NCI-H226 (cell line): ENCODE measurements at regions not wholly inside any gene's neighbourhood (a gene's known extent, or its start where the extent isn't known, plus 50 kb on each side); places are given as distances from the start of the nearest gene placed in this dataset.
"Not testable (repeated sequence)": the region's sequence is repeated elsewhere in the genome, so short reads cannot be mapped to it uniquely, and the experiment has no call there.

Source experiments
- DNase-seq: peaks from one replicate; pipeline ENCODE4 v3.0.0-alpha.2; 2015

- DNase-seq = not testable (repeated sequence)
Observed at GRCh38 chr22:23460517-23461031, 119.5 kb downstream of the IGLL1 start.

DNA sequence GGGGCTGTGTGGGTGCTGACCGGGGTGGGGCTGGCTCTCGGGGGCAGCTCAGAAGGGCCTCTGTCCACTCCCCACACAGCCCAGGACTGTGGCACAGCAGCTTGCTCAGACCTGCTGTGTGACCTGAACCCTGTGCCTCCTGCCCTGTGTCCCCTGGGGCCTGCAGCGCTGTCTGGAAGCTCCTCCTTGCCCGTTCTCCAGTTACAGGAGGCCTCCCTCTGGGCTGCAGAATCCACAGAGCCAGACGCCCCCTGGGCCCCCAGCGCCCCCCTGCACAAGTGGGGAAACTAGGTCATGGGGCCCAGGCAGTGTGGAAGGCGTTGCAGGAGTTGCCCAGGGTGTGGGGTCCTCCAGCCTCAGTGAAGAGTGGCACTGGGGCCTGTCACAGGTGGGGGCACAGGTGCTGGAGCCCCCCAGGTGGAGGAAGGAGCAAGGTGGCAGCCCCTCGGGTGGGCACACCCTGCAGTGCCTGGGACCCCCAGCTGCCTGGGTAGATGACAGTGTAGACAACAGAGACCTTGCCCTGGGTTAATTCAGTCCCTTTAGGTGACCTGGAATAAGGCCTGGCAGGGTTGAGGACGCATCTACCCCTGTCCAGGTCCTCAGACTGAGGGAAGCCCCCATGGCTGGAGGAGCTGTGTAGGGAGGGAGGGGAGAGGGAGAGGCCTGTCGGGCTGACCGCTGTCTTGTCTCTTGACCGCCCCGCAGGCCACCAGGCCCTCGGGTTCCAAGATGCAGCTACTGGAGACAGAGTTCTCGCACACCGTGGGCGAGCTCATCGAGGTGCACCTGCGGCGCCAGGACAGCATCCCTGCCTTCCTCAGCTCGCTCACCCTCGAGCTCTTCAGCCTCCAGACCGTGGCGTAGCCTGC, 120.2 kb downstream of the IGLL1 start:
- not testable (repeated sequence) for DNase-seq

DNA sequence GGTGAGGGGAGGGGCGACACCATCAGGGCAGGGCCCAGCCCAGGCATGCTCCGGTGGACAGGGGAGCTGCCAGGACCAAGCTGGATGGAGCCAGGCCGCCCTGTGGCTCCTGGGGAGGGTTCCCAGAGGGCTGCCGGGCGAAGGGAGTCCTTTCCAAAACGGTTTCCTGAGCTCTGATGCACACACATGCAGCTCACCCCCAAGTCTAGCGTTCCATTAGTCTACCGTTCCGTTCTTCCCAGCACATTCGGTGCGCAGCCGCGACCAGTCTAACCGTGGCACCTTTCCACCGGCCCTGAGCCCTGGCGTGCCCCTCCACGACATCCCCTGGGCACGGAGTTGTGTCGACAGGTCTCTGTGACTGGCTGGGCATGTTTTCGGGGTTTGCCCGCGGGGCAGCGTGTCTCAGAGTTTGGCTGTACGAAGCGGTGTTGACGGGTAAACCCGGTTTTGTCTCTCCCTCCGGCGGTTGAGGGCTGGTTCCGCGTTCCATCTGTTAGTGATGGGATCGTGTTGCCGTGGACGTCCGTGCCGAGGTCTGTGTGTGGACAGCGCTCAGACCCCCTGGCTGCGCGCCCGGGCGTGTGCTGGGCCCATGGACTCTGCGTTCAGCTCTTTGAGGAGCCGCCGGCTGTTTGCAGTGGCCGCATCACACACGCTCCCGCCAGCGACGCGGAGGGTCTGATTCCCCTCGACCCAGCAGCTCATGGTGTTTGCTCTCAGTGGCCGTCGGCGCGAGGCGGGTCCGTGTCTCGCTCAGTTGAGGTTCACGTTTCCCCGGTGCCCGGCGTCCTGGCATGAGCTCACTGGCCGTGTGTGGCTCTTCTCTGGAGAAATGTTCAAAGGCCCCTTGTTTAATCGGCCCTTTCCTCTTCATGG, 121.2 kb downstream of the IGLL1 start:
- DNase-seq = no peak

DNA sequence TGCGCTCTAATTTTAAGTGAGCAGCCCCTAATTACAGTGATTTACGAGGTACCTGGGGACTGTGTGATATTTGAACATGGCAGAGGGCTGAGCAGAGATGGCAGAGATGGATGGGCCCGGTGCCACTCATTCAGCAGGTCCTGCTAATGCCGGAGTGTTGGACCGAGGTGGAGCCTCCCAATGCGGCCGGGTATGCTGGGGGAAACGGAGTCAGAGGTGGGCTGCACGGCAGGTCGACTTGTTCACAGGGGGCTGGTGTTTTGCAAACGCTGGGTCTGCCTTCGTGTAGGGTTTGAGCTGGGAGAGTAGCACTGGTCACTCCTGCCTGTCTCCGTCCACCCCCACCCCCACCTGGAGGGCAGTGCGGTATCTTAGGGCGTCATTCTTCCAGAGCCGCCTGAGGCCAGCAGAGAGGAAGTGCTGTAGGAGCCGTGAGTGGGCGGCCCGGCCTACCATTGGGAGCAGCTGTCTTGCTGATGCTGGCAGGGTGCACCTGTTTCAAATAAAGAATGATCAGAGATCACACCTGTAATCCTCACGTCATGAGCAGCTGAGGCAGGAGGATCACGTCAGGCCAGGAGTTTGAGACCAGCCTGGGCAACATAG, 122.6 kb downstream of the IGLL1 start:
- DNase-seq = no peak

- not testable (repeated sequence) for DNase-seq
Observed at GRCh38 chr22:23456666-23457379, 123.3 kb downstream of the IGLL1 start.

DNA sequence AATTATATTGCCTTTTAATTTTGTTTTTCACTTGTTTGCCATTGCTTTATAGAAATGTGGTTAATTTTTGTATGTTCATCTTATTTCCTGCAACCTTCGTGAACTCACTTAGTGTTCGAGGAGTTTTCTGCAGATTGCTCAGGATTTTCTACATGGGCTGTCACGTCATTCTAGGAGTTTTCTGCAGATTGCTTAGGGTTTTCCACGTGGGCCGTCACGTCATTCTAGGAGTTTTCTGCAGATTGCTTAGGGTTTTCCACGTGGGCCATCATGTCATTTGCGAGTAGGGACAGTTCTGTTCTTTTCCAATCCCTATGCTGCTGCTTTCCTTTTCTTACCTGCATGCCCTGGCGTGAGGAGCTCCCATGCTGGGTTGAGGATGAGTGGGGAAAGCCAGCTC, 125.7 kb downstream of the IGLL1 start:
- not testable (repeated sequence) for DNase-seq

DNA sequence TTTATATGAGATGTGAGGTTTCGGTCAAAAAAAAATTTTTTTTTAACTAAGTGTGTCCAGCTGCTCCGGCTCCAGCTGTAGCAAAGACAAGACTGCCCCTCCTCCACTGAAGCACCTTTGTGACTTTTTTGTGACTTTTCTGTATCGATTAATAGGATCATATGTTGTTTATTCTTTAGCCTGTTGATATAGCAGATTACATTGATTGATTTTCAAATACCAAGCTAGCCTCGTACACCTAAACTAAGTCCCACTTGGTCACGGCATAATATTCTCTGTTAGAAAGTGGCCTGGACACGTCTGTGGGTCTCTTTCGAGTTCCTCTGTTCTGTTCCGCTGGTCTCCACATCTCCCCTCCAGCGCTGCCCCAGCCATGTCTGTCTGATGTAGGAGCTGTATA, 126.8 kb downstream of the IGLL1 start:
- no peak for DNase-seq

GRCh38 chr22:23452231-23453010, 127.7 kb downstream of the IGLL1 start:
- no peak for DNase-seq

DNA sequence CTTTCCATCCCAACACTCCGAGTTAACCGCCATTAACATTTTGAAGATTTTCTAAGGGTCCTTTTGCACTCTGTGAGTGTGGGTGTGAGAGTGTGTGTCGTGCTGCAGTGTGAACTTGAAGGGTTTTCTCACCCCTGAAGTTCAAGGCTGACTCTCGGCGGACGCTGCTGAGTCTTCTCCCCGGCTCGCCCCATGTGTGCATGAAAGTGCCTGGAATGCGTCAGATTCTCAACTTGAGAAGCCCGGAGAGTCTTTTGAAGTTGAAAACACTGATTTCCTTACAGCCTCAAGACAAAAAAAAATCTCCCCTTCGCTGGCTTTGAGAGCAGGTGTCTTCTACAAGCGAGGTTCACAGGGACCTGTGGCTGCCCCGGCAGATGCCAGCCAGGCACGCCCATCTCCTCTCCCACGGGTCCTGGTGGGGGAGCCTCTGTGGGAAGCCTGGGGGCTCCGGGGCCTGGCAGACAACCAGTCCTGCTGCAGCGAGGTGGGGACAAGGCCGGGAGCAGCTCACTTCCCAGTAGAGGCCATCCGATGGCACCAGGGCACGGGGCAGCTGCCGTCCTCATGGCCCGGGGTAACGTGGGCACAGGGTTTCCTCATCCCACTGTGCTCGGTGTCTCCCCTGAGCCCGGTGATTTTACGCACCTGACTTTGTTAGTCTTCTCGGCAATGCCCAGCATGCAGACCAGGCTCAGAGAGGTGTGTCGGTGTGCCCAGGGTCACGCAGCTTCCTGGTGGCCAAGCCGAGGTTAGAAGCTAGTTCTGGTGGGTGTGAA, 128.4 kb downstream of the IGLL1 start:
- DNase-seq = not testable (repeated sequence)

DNA sequence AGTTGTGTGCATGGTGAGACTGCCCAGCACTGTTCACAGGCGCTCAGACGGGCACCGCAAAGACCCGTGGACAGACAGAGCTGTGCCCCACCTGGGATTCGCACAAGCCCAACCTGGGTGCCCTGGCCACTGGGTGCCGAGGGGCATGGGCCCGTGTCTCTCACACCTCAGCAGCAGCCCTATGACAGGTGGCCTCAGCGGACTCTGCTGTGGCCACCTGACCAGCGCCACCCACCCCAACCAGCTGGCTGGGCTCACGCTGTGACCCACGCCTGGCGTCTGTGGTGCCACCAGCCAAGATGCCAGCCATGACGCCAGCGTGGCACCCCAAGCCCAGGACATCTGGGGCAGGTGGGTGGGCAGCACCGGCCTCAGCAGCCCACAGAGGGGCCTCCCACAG, 129.3 kb downstream of the IGLL1 start:
- DNase-seq = not testable (repeated sequence)

- DNase-seq = no peak
Observed at GRCh38 chr22:23450434-23450795, 129.7 kb downstream of the IGLL1 start.

GRCh38 chr22:23449748-23450433, 130.2 kb downstream of the IGLL1 start:
- DNase-seq = not testable (repeated sequence)

DNA sequence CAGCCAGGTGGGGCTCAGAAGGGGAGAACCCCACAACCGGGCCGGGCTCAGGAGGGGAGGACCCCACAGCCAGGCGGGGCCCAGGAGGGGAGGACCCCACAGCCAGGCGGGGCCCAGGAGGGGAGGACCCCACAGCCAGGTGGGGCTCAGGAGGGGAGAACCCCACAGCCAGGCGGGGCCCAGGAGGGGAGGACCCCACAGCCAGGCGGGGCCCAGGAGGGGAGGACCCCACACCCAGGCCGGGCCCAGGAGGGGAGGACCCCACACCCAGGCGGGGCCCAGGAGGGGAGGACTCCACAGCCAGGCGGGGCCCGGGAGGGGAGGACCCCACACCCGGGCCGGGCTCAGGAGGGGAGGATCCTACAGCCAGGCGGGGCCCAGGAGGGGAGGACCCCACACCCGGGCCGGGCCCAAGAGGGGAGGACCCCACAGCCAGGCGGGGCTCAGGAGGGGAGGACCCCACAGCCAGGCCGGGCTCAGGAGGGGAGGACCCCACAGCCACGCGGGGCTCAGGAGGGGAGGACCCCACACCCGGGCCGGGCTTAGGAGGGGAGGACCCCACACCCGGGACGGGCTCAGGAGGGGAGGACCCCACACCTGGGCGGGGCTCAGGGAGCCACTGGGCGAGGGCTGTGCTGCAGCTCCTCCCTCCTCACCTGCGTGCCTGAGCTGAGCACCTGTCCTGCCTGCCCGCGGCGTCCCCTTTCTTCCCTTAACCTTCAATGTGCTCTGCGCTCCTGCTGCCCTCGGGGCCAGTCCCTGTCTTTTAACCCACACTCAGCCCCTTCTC, 131.4 kb downstream of the IGLL1 start:
- not testable (repeated sequence) for DNase-seq

- no peak for DNase-seq
Observed at GRCh38 chr22:23446796-23447350, 133.2 kb downstream of the IGLL1 start.

GRCh38 chr22:23446194-23446593, 133.9 kb downstream of the IGLL1 start:
- DNase-seq = not testable (repeated sequence)

DNA sequence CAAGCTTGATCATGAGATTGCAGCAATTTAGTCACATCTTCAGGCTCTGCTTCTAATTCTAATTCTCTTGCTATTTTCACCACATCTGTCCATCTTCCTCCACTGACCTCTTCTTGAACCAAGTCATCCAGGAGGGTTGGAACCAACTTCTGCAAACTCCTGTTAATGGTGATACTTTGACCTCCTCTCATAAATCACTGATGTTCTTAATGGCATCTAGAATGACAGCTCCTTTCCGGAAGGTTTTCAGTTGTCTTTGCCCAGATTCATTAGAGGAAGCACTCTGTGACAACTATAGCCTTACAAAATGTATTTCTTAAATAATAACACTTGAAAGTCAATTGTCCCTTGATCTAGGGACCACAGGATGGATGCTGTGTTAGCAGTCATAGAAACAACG, 136.2 kb downstream of the IGLL1 start:
- not testable (repeated sequence) for DNase-seq

- DNase-seq = not testable (repeated sequence)
Observed at GRCh38 chr22:23439581-23439980, 140.5 kb downstream of the IGLL1 start.

DNA sequence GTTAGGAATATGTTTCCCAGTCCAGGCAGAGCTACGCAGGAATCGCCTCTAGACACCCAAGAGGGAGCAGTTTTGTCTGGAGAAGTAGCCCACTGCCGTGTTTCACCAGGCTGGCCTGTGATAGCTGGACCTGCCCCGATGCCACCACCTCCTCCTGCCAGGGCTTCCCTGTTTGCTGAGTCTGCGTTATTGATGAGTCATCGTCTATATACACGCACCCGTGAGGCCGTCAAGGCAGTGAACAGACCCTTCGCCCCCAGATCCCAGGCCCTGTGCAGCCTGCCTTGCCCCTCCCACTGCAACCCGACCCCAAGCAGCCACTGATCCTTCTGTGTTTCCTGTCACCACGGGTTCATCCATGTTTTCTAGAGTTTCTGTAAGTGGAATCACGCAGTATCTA, 141.9 kb downstream of the IGLL1 start:
- DNase-seq = no peak

GRCh38 chr22:23437779-23438178, 142.3 kb downstream of the IGLL1 start:
- DNase-seq = no peak
